Effector memory CD4-positive, alpha-beta T cell (primary cell): ENCODE measurements at regions not wholly inside any gene's neighbourhood (a gene's known extent, or its start where the extent isn't known, plus 50 kb on each side); places are given as distances from the start of the nearest gene placed in this dataset.
"Not testable (repeated sequence)": the region's sequence is repeated elsewhere in the genome, so short reads cannot be mapped to it uniquely, and the experiment has no call there.

Source experiments
- DNase-seq, 3 donors: peaks; one replicate each; pipeline ENCODE4 v3.0.0-alpha.2; 2020
- H3K27ac ChIP-seq: 2 replicates; pipeline ENCODE4 v1.7.0; 2013; ENCODE audit warnings: mild to moderate bottlenecking, low read length, moderate library complexity; ENCODE audit not compliant: insufficient read depth, poor library complexity, severe bottlenecking
- H3K27me3 ChIP-seq: replicated peaks from 2 replicates; pipeline ENCODE4 v1.7.0; 2013; ENCODE audit warnings: mild to moderate bottlenecking, low read length; ENCODE audit not compliant: insufficient read depth, control insufficient read depth, poor library complexity, severe bottlenecking
- H3K36me3 ChIP-seq: 2 replicates; pipeline ENCODE4 v1.7.0; 2013; ENCODE audit warnings: mild to moderate bottlenecking, low read length, moderate library complexity; ENCODE audit not compliant: control insufficient read depth, insufficient read depth
- H3K4me1 ChIP-seq: 2 replicates; pipeline ENCODE4 v1.7.0; 2013; ENCODE audit warnings: low read length, mild to moderate bottlenecking; ENCODE audit not compliant: control insufficient read depth, insufficient read depth, poor library complexity, severe bottlenecking
- H3K4me3 ChIP-seq: 2 replicates; pipeline ENCODE4 v1.7.0; 2013; ENCODE audit warnings: low read length, low read depth, mild to moderate bottlenecking; ENCODE audit not compliant: insufficient read depth, poor library complexity, severe bottlenecking
- H3K9me3 ChIP-seq: 2 replicates; pipeline ENCODE4 v1.7.0; 2013; ENCODE audit warnings: mild to moderate bottlenecking, low read length, moderate library complexity; ENCODE audit not compliant: control insufficient read depth

DNA sequence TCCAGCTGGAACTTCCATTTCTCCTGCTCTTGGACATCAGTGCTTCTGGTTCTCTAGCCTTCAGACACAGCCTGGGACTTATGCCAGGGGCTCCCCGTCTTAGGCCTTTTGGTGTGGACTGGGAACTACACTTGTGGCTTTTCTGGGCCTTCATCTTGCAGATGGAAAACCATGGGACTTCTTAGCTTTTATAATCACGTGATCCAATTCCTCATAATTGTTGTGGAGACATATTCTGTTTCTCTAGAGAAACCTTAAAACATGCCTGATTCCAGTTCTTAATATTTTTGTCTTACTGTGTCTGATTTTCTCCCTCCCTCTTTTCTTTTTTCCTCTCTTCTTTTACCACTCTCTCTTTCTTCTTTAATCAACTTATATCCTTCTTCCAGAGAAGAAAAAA lies 224.2 kb upstream of the FOXP2 start:
- no peak for DNase-seq
- no peaks in the 10 kb centered on the region for H3K4me1 ChIP-seq
- no peaks in the 10 kb centered on the region for H3K9me3 ChIP-seq

GRCh38 chr7:114183311-114184088 lies 231.1 kb upstream of the FOXP2 start:
- no peaks in the 10 kb centered on the region for H3K9me3 ChIP-seq
- H3K4me3 ChIP-seq, result no peak overlapping the region
- no peaks in the 10 kb centered on the region for H3K36me3 ChIP-seq
- no peaks in the 10 kb centered on the region for H3K27me3 ChIP-seq
- no peak overlapping the region for H3K27ac ChIP-seq
- H3K4me1 ChIP-seq, result no peaks in the 10 kb centered on the region
- no peak for DNase-seq

More for the DNA sequence above, 224.2 kb upstream of the FOXP2 start:
- Histone ChIP-seq H3K27ac (no peak overlapping the region), H3K4me3 (no peak overlapping the region), H3K36me3 (no peaks in the 10 kb centered on the region), H3K27me3 (no peaks in the 10 kb centered on the region)

- no peak for DNase-seq
- H3K27me3 ChIP-seq, result no peaks in the 10 kb centered on the region
- no peak overlapping the region for H3K27ac ChIP-seq
- H3K4me3 ChIP-seq, result no peak overlapping the region
- H3K4me1 ChIP-seq, result no peaks in the 10 kb centered on the region
- H3K36me3 ChIP-seq, result no peaks in the 10 kb centered on the region
- H3K9me3 ChIP-seq, result no peaks in the 10 kb centered on the region
Observed at GRCh38 chr7:114182837-114183236, 231.8 kb upstream of the FOXP2 start.

- Histone ChIP-seq H3K27ac (no peak overlapping the region), H3K27me3 (no peaks in the 10 kb centered on the region), H3K36me3 (no peaks in the 10 kb centered on the region), H3K4me1 (no peaks in the 10 kb centered on the region), H3K4me3 (no peak overlapping the region), H3K9me3 (no peaks in the 10 kb centered on the region)
- DNase-seq, result no peak
Observed at GRCh38 chr7:114181280-114181679, 233.3 kb upstream of the FOXP2 start.

GRCh38 chr7:114180556-114181266 lies 233.9 kb upstream of the FOXP2 start:
- Histone ChIP-seq H3K36me3 (no peaks in the 10 kb centered on the region), H3K9me3 (no peaks in the 10 kb centered on the region), H3K27ac (no peak overlapping the region), H3K27me3 (no peaks in the 10 kb centered on the region), H3K4me3 (no peak overlapping the region), H3K4me1 (no peaks in the 10 kb centered on the region)
- DNase-seq, result no peak

DNA sequence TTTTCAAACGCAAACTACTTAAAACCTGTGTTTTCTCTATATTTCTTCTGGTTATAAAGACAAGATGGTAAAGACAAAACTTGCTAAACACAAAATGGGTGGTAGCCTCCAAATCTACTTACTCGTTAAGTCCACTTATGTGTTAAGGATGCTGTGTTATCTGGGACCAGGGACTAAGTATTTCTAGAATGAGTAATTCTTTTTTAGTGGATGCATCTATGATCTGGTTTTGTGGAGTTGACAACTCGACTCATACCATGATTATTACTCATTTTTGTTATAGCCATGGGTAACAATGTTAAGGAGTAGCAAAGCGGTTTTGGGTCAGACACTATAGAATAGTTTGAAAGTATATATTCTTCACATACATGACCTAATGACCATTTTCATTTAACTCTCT lies 239.5 kb upstream of the FOXP2 start:
- no peaks in the 10 kb centered on the region for H3K27me3 ChIP-seq
- no peaks in the 10 kb centered on the region for H3K4me1 ChIP-seq
- no peak overlapping the region for H3K27ac ChIP-seq
- no peaks in the 10 kb centered on the region for H3K36me3 ChIP-seq
- H3K9me3 ChIP-seq, result no peaks in the 10 kb centered on the region
- no peak for DNase-seq
- H3K4me3 ChIP-seq, result no peak overlapping the region

- Histone ChIP-seq H3K27ac (no peak overlapping the region), H3K9me3 (no peaks in the 10 kb centered on the region), H3K36me3 (no peaks in the 10 kb centered on the region), H3K4me1 (no peaks in the 10 kb centered on the region), H3K27me3 (no peaks in the 10 kb centered on the region), H3K4me3 (no peak overlapping the region)
- DNase-seq, result no peak
Observed at GRCh38 chr7:114173170-114173890, 241.3 kb upstream of the FOXP2 start.

- H3K4me1 ChIP-seq, H3K9me3 ChIP-seq, H3K36me3 ChIP-seq, DNase-seq, H3K27ac ChIP-seq, H3K27me3 ChIP-seq, H3K4me3 ChIP-seq: not testable (repeated sequence)
Observed at GRCh38 chr7:114169389-114169788, 245.2 kb upstream of the FOXP2 start.

- Histone ChIP-seq H3K36me3 (no peaks in the 10 kb centered on the region), H3K9me3 (no peaks in the 10 kb centered on the region), H3K4me1 (no peaks in the 10 kb centered on the region), H3K4me3 (no peak overlapping the region), H3K27me3 (no peaks in the 10 kb centered on the region), H3K27ac (no peak overlapping the region)
- no peak for DNase-seq
Observed at GRCh38 chr7:114160925-114161324, 242.1 kb upstream of the PPP1R3A start.

- Histone ChIP-seq H3K4me3 (no peak overlapping the region), H3K9me3 (no peaks in the 10 kb centered on the region), H3K27ac (no peak overlapping the region), H3K36me3 (no peaks in the 10 kb centered on the region), H3K27me3 (no peaks in the 10 kb centered on the region), H3K4me1 (no peaks in the 10 kb centered on the region)
- DNase-seq, result no peak
Observed at GRCh38 chr7:114158854-114159253, 240.0 kb upstream of the PPP1R3A start.
